ENCODE measurements at regions not wholly inside any gene's neighbourhood (a gene's known extent, or its start where the extent isn't known, plus 50 kb on each side); places are given as distances from the start of the nearest gene placed in this dataset.

- Histone ChIP-seq H3K9me3 (ENCODE audit: control insufficient read depth, low read depth, low read length) (no peaks in the 10 kb centered on the region), H3K27me3 (ENCODE audit: insufficient read depth, low read length) (no peaks in the 10 kb centered on the region), H3K4me2 (ENCODE audit: insufficient read depth, insufficient read length, low read length) (no peak overlapping the region), H3K23me2 (ENCODE audit: insufficient read length, low read depth, low read length, poor library complexity, severe bottlenecking) (no peaks in the 10 kb centered on the region), H2BK120ac (ENCODE audit: low read depth, low read length, poor library complexity, severe bottlenecking) (no peak overlapping the region), H2BK5ac (ENCODE audit: insufficient read length, low read length) (no peak overlapping the region), H4K8ac (replicated peaks; ENCODE audit: insufficient read length, low read depth, low read length) (no peak overlapping the region), H3K14ac (ENCODE audit: insufficient read depth, low read length) (no peak overlapping the region), H2BK20ac (ENCODE audit: low read depth, low read length, poor library complexity, severe bottlenecking) (no peak overlapping the region), H3K4ac (ENCODE audit: low read depth, low read length) (no peak overlapping the region), H3K56ac (ENCODE audit: insufficient read length, low read depth, low read length) (no peak overlapping the region), H3K18ac (ENCODE audit: insufficient read length, low read depth, low read length) (no peak overlapping the region), H4K5ac (ENCODE audit: insufficient read length, low read depth, low read length) (no peak overlapping the region), H2AK5ac (ENCODE audit: insufficient read length, low read length) (no peak overlapping the region), H2BK15ac (ENCODE audit: low read depth, low read length) (no peak overlapping the region), H3K4me1 (ENCODE audit: insufficient read depth, low read length) (no peaks in the 10 kb centered on the region), H4K20me1 (ENCODE audit: control insufficient read depth, insufficient read depth, insufficient read length) (no peaks in the 10 kb centered on the region), H3K79me1 (ENCODE audit: insufficient read depth, low read depth, low read length, poor library complexity, severe bottlenecking) (no peaks in the 10 kb centered on the region), H3K9ac (ENCODE audit: extremely low read depth, insufficient read length, low read length) (no peak overlapping the region), H2BK12ac (ENCODE audit: insufficient read length, low read depth, low read length) (no peak overlapping the region), H3T11ph (ENCODE audit: low read length) (no peak overlapping the region), H2AFZ (ENCODE audit: low read length) (no peak overlapping the region), H3K79me2 (ENCODE audit: insufficient read depth, low read length) (no peaks in the 10 kb centered on the region), H3K23ac (ENCODE audit: insufficient read length, low read depth, low read length) (no peak overlapping the region), H4K91ac (ENCODE audit: insufficient read length, low read depth, low read length) (no peak overlapping the region), H3K27ac (ENCODE audit: insufficient read length, low read depth, low read length) (no peak overlapping the region)
- Mint-ChIP-seq H3K4me1 (peaks cover 6% of the 10 kb centered on the region in 2 experiments; a peak in 3 of 4 replicates), H3K4me3 (no peak overlapping the region), H3K27ac (no peak overlapping the region), H3K27me3 (ENCODE audit: low read depth) (no peaks in the 10 kb centered on the region; the same call in 1 of the 2 replicates), H3K36me3 (ENCODE audit: insufficient read depth in 1 of 3, low read depth in 3 of 3) (no peaks in the 10 kb centered on the region), H3K9me3 (no peaks in the 10 kb centered on the region)
- DNase-seq, result no peak
- TF ChIP-seq CTCF (conservative IDR thresholded peaks at IDR 0.05), result no peak
- WGBS (ENCODE audit: extremely low coverage, insufficient read length, low lambda C conversion rate), result no CpG with 5 or more reads among the region's 6 CpGs
Observed at GRCh38 chr20:57824909-57825308, 115.1 kb upstream of the PMEPA1 start.
